OCI-LY7 (cell line): ENCODE measurements at regions not wholly inside any gene's neighbourhood (a gene's known extent, or its start where the extent isn't known, plus 50 kb on each side); places are given as distances from the start of the nearest gene placed in this dataset.

Experiments
- CTCF ChIP-seq: fragments of 200-600 bp; sonication (generic); conservative IDR thresholded peaks from 2 replicates; pipeline ENCODE4 v1.5.1; 2014; ENCODE audit warnings: mild to moderate bottlenecking, antibody characterized with exemption, low read length, moderate library complexity, mixed read lengths
- EZH2phosphoT487 ChIP-seq: fragments of 200-600 bp; sonication (generic); IDR thresholded peaks from 2 replicates; pipeline ENCODE4 v1.6.1; 2018; ENCODE audit warnings: low read depth, borderline replicate concordance, mild to moderate bottlenecking, mixed run types, antibody characterized with exemption, low read length, moderate library complexity, mixed read lengths

DNA sequence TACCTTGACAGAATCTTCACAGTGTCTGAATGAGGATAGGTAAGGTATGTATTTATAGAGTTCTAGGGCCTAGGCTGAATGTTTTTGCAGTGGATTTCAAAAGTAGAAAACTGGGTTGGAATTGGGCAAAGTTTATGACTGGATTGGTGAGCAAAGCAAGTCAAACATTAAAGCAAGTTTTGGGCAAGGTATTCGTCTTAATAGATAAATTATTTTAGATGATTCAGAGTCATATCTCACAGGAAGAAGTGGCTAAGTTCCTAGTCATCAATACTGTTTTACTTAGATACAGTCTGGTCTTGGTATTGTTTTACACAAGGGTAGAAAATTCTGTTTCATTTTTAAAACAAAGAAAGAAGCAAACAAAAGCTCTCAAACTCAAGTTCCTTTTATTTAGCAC, 284.1 kb upstream of the EPHA7 start:
- TF ChIP-seq CTCF (no peak), EZH2phosphoT487 (no peak)
